Mesendoderm (in vitro differentiated cells): ENCODE measurements at regions not wholly inside any gene's neighbourhood (a gene's known extent, or its start where the extent isn't known, plus 50 kb on each side); places are given as distances from the start of the nearest gene placed in this dataset.

ENCODE experiments used
- DNase-seq: peaks from one replicate; pipeline ENCODE4 v3.0.0; 2013
- H2AK5ac ChIP-seq: 2 replicates; pipeline ENCODE4 v1.6.1; 2013; ENCODE audit warnings: low read length, inconsistent platforms
- H2BK120ac ChIP-seq: 2 replicates; pipeline ENCODE4 v1.6.1; 2013; ENCODE audit warnings: low read depth, mild to moderate bottlenecking, low read length, moderate library complexity, mixed read lengths
- H2BK15ac ChIP-seq: replicated peaks from 2 replicates; pipeline ENCODE4 v1.6.1; 2013; ENCODE audit warnings: low read depth, mild to moderate bottlenecking, moderate library complexity
- H2BK5ac ChIP-seq: 2 replicates; pipeline ENCODE4 v1.6.1; 2013; ENCODE audit warnings: low read length, inconsistent platforms
- H3K18ac ChIP-seq: 2 replicates; pipeline ENCODE4 v1.6.1; 2013; ENCODE audit warnings: mild to moderate bottlenecking, low read length, mixed read lengths
- H3K23ac ChIP-seq: one replicate; pipeline ENCODE4 v1.6.1; 2013; ENCODE audit warnings: low read length
- H3K27ac ChIP-seq: 2 replicates; pipeline ENCODE4 v1.5.1; 2013; ENCODE audit warnings: low read depth, mild to moderate bottlenecking, inconsistent platforms, low read length, moderate library complexity
- H3K27me3 ChIP-seq: 2 replicates; pipeline ENCODE4 v1.6.1; 2013; ENCODE audit warnings: low read length, control low read depth, mild to moderate bottlenecking, inconsistent platforms; ENCODE audit not compliant: insufficient read depth, poor library complexity
- H3K36me3 ChIP-seq: 2 replicates; pipeline ENCODE4 v1.6.1; 2013; ENCODE audit warnings: low read length, inconsistent platforms; ENCODE audit not compliant: control insufficient read depth, insufficient read depth
- H3K4ac ChIP-seq: one replicate; pipeline ENCODE4 v1.6.1; 2013; ENCODE audit warnings: low read depth, mild to moderate bottlenecking, low read length, moderate library complexity
- H3K4me1 ChIP-seq: 2 replicates; pipeline ENCODE4 v1.6.1; 2013; ENCODE audit warnings: low read depth, low read length, inconsistent platforms; ENCODE audit not compliant: control insufficient read depth
- H3K4me2 ChIP-seq: 2 replicates; pipeline ENCODE4 v1.6.1; 2013; ENCODE audit warnings: low read length
- H3K4me3 ChIP-seq: 2 replicates; pipeline ENCODE4 v1.5.1; 2013; ENCODE audit warnings: mild to moderate bottlenecking, low read length
- H3K56ac ChIP-seq: one replicate; pipeline ENCODE4 v1.6.1; 2013; ENCODE audit warnings: low read length
- H3K79me1 ChIP-seq: 2 replicates; pipeline ENCODE4 v1.6.1; 2013; ENCODE audit warnings: low read length, inconsistent platforms
- H3K79me2 ChIP-seq: 2 replicates; pipeline ENCODE4 v1.6.1; 2013; ENCODE audit warnings: mild to moderate bottlenecking, low read length; ENCODE audit not compliant: control insufficient read depth, insufficient read depth
- H3K9ac ChIP-seq: 2 replicates; pipeline ENCODE4 v1.6.1; 2013; ENCODE audit warnings: low read length, inconsistent platforms
- H4K5ac ChIP-seq: one replicate; pipeline ENCODE4 v1.6.1; 2013; ENCODE audit warnings: low read length
- H4K8ac ChIP-seq: one replicate; pipeline ENCODE4 v1.6.1; 2013; ENCODE audit warnings: low read depth, mild to moderate bottlenecking, control low read depth, low read length, moderate library complexity
- WGBS: extraction: QIAGEN DNeasy Blood & Tissue Kit; methylation state at CpG from one replicate; pipeline ENCODE4 v1.1.7; 2013; ENCODE audit warnings: low lambda C conversion rate, missing lambda C conversion rate; ENCODE audit not compliant: insufficient coverage; ENCODE audit errors: extremely low coverage; 5-methylcytosine and 5-hydroxymethylcytosine counted together

DNA sequence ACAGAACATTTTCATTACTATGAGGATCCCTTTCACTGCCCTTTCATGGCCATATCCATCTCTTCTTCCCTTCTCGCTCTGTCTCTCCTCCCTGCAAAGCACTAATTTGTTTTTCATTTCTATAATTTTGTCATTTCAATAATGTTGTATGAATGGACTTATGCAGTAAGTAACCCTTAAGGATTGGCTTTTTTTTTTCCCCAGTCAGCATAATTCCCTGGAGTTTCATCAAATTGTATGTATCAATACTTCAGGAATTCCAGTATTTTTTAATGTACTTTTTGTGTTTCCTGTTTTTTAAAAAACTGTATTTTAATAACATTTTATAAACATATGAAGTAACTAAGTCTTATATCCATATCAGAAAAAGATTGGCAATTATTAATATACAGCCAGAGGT lies 1016.0 kb upstream of the SEMA6D start:
- H3K27ac ChIP-seq: no peak overlapping the region
- H4K5ac ChIP-seq: no peak overlapping the region
- H3K4ac ChIP-seq: no peak overlapping the region
- no peak overlapping the region for H3K18ac ChIP-seq
- no peak overlapping the region for H3K23ac ChIP-seq
- no peak for DNase-seq
- no peaks in the 10 kb centered on the region for H3K79me1 ChIP-seq
- WGBS: no CpG with 5 or more reads among the region's 1 CpG
- no peaks in the 10 kb centered on the region for H3K79me2 ChIP-seq
- no peak overlapping the region for H3K9ac ChIP-seq
- no peaks in the 10 kb centered on the region for H3K4me1 ChIP-seq
- H4K8ac ChIP-seq: no peak overlapping the region
- H2BK15ac ChIP-seq: no peak overlapping the region
- H2BK120ac ChIP-seq: no peak overlapping the region
- no peak overlapping the region for H3K4me3 ChIP-seq
- H3K36me3 ChIP-seq: no peaks in the 10 kb centered on the region
- no peaks in the 10 kb centered on the region for H3K27me3 ChIP-seq
- no peak overlapping the region for H3K4me2 ChIP-seq
- H2BK5ac ChIP-seq: no peak overlapping the region
- H2AK5ac ChIP-seq: no peak overlapping the region
- H3K56ac ChIP-seq: no peak overlapping the region

DNA sequence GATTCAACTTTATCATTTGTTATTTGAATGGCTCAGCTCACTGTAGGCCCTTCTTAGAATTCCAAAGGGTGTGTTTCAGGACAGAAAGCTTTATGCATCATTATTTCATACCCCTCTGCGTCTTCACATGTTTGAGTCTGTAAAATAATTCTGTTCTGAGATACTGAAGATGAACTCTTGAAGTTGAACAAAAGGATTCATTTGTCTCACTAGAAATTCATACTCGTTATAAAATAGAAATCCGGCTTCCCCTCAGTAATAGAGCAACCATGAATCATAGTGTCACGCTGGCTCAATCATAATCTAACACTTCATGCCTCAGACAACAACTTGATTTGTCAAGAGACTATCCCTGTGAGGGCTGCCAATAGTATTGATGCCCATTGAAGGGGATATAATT lies 1015.4 kb upstream of the SEMA6D start:
- H3K4me1 ChIP-seq: no peaks in the 10 kb centered on the region
- H4K8ac ChIP-seq: no peak overlapping the region
- H3K4ac ChIP-seq: no peak overlapping the region
- H3K79me2 ChIP-seq: no peaks in the 10 kb centered on the region
- no peak overlapping the region for H3K18ac ChIP-seq
- H2BK5ac ChIP-seq: no peak overlapping the region
- H2BK120ac ChIP-seq: no peak overlapping the region
- no peak overlapping the region for H2BK15ac ChIP-seq
- H3K23ac ChIP-seq: no peak overlapping the region
- H2AK5ac ChIP-seq: no peak overlapping the region
- H3K27me3 ChIP-seq: no peaks in the 10 kb centered on the region
- H3K4me3 ChIP-seq: no peak overlapping the region
- H3K9ac ChIP-seq: no peak overlapping the region
- H3K56ac ChIP-seq: no peak overlapping the region
- H4K5ac ChIP-seq: no peak overlapping the region
- no peak for DNase-seq
- H3K36me3 ChIP-seq: no peaks in the 10 kb centered on the region
- H3K79me1 ChIP-seq: no peaks in the 10 kb centered on the region
- no CpG with 5 or more reads among the region's 4 CpGs for WGBS
- H3K4me2 ChIP-seq: no peak overlapping the region
- H3K27ac ChIP-seq: no peak overlapping the region

- H3K4me1 ChIP-seq: no peaks in the 10 kb centered on the region
- no peak for DNase-seq
- H3K4me2 ChIP-seq: no peak overlapping the region
- no CpG with 5 or more reads among the region's 9 CpGs for WGBS
- H3K4me3 ChIP-seq: no peak overlapping the region
- H3K18ac ChIP-seq: no peak overlapping the region
- H2BK5ac ChIP-seq: no peak overlapping the region
- H4K8ac ChIP-seq: no peak overlapping the region
- H3K79me1 ChIP-seq: no peaks in the 10 kb centered on the region
- H3K79me2 ChIP-seq: no peaks in the 10 kb centered on the region
- no peaks in the 10 kb centered on the region for H3K27me3 ChIP-seq
- no peak overlapping the region for H4K5ac ChIP-seq
- H3K27ac ChIP-seq: no peak overlapping the region
- H2AK5ac ChIP-seq: no peak overlapping the region
- H3K36me3 ChIP-seq: no peaks in the 10 kb centered on the region
- H2BK15ac ChIP-seq: no peak overlapping the region
- H3K23ac ChIP-seq: no peak overlapping the region
- no peak overlapping the region for H2BK120ac ChIP-seq
- no peak overlapping the region for H3K56ac ChIP-seq
- no peak overlapping the region for H3K4ac ChIP-seq
- no peak overlapping the region for H3K9ac ChIP-seq
Observed at GRCh38 chr15:46703020-46703861, 1014.1 kb upstream of the SEMA6D start.

DNA sequence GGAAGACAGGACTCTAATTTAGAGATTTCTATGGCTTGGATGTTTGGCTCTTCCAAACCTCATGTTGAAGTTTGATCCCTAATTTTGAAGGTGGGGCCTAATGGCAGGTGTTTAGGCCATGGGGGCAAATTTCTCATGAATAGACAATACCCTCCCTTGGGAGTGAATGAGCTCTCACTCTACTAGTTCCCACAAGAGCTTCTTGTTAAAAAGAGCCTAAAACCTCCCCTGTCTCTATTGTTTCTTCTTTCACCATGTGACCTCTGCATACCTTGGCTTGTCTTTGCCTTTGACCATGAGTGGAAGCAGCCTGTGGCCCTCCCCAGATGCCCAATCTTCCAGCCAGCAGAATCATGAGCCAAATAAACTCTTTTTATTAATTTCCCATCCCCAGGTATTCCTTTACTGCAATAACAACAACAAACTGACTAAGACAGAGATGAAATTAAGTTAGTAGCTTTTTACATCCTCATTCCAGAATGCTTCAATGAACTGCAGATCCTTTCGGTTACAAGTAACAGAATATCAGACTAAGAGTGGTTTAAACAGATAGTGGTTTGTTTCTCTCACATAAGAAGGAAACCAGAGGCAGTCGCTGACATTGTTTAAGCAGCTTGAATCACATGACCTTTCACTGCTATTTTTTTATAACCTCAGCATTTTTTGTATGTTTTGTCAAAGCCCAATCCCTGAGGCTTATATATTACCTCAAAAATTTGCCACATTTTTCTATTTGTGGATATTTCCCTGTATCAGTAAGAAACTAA lies 1013.3 kb upstream of the SEMA6D start:
- Histone ChIP-seq H3K9ac (no peak overlapping the region), H3K27ac (no peak overlapping the region), H2BK120ac (no peak overlapping the region), H3K23ac (no peak overlapping the region), H2AK5ac (no peak overlapping the region), H3K4me3 (no peak overlapping the region), H3K36me3 (no peaks in the 10 kb centered on the region), H3K4me2 (no peak overlapping the region), H3K79me1 (no peaks in the 10 kb centered on the region), H2BK15ac (no peak overlapping the region), H2BK5ac (no peak overlapping the region), H3K27me3 (no peaks in the 10 kb centered on the region), H3K18ac (no peak overlapping the region), H4K5ac (no peak overlapping the region), H4K8ac (no peak overlapping the region), H3K4ac (no peak overlapping the region), H3K79me2 (no peaks in the 10 kb centered on the region), H3K4me1 (no peaks in the 10 kb centered on the region), H3K56ac (no peak overlapping the region)
- WGBS: no CpG with 5 or more reads among the region's 2 CpGs
- no peak for DNase-seq

DNA sequence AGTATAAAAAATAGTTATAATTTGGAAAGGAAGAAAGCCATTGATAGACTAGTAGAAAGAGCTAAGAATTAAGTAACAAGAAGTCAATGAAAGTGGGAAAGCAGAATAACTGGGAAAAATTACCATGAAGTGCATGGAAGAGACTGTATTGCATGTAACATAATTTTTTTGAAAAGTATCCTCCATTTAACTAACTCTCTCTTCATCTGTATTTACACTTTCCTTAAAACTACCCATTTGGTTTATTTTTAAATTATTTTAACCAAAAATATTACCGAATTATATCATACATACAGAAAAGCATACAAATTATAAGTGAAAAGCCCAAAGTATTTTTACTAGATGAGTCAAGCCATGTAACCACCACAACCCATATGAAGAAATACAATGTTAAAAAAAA lies 1009.9 kb upstream of the SEMA6D start:
- Histone ChIP-seq H4K5ac (no peak overlapping the region), H4K8ac (no peak overlapping the region), H3K27me3 (no peaks in the 10 kb centered on the region), H3K9ac (no peak overlapping the region), H3K18ac (no peak overlapping the region), H3K4me2 (no peak overlapping the region), H3K36me3 (no peaks in the 10 kb centered on the region), H3K79me1 (no peaks in the 10 kb centered on the region), H2BK5ac (no peak overlapping the region), H3K4me1 (no peaks in the 10 kb centered on the region), H2BK15ac (no peak overlapping the region), H3K4ac (no peak overlapping the region), H3K23ac (no peak overlapping the region), H3K79me2 (no peaks in the 10 kb centered on the region), H2AK5ac (no peak overlapping the region), H3K56ac (no peak overlapping the region), H3K27ac (no peak overlapping the region), H2BK120ac (no peak overlapping the region), H3K4me3 (no peak overlapping the region)
- no peak for DNase-seq
- 100% methylated on average over 1 of the region's 1 CpG for WGBS
